ENCODE measurements at regions not wholly inside any gene's neighbourhood (a gene's known extent, or its start where the extent isn't known, plus 50 kb on each side); places are given as distances from the start of the nearest gene placed in this dataset.

GRCh38 chr16:26838931-26839330 lies 227.8 kb upstream of the C16orf82 start:
- no peaks in the 10 kb centered on the region for H3K9me3 ChIP-seq
- H3K4me3 ChIP-seq (ENCODE audit: low read depth, low read length): no peak overlapping the region
- H3K36me3 ChIP-seq: no peaks in the 10 kb centered on the region
- no peaks in the 10 kb centered on the region for H3K27me3 ChIP-seq
- TF ChIP-seq CTCF (IDR thresholded peaks at IDR 0.05; ENCODE audit: low read depth, low read length): no peak
- H3K4me1 ChIP-seq: no peaks in the 10 kb centered on the region
- DNase-seq: no peak

GRCh38 chr16:26840691-26841090 lies 226.0 kb upstream of the C16orf82 start:
- Histone ChIP-seq H3K9me3 (no peaks in the 10 kb centered on the region), H3K4me1 (no peaks in the 10 kb centered on the region), H3K4me3 (ENCODE audit: low read depth, low read length) (no peak overlapping the region), H3K27me3 (no peaks in the 10 kb centered on the region), H3K36me3 (no peaks in the 10 kb centered on the region)
- TF ChIP-seq CTCF (IDR thresholded peaks at IDR 0.05; ENCODE audit: low read depth, low read length): no peak
- no peak for DNase-seq

GRCh38 chr16:26856271-26856670 lies 210.5 kb upstream of the C16orf82 start:
- no peak for TF ChIP-seq CTCF (IDR thresholded peaks at IDR 0.05; ENCODE audit: low read depth, low read length)
- Histone ChIP-seq H3K9me3 (0 out of 2 replicates have a peak, but pooled peaks cover 3% of the 10 kb centered on the region), H3K27me3 (no peaks in the 10 kb centered on the region), H3K4me3 (ENCODE audit: low read depth, low read length) (no peak overlapping the region), H3K4me1 (no peaks in the 10 kb centered on the region), H3K36me3 (no peaks in the 10 kb centered on the region)
- no peak for DNase-seq

GRCh38 chr16:26856791-26857190 lies 209.9 kb upstream of the C16orf82 start:
- TF ChIP-seq CTCF (IDR thresholded peaks at IDR 0.05; ENCODE audit: low read depth, low read length): no peak
- Histone ChIP-seq H3K36me3 (no peaks in the 10 kb centered on the region), H3K4me1 (no peaks in the 10 kb centered on the region), H3K9me3 (0 out of 2 replicates have a peak, but pooled peaks cover 3% of the 10 kb centered on the region), H3K4me3 (ENCODE audit: low read depth, low read length) (no peak overlapping the region), H3K27me3 (no peaks in the 10 kb centered on the region)
- no peak for DNase-seq

GRCh38 chr16:26857371-26857770 lies 209.4 kb upstream of the C16orf82 start:
- Histone ChIP-seq H3K36me3 (no peaks in the 10 kb centered on the region), H3K9me3 (0 out of 2 replicates have a peak, but pooled peaks cover 3% of the 10 kb centered on the region), H3K4me3 (ENCODE audit: low read depth, low read length) (no peak overlapping the region), H3K4me1 (no peaks in the 10 kb centered on the region), H3K27me3 (no peaks in the 10 kb centered on the region)
- DNase-seq: no peak
- no peak for TF ChIP-seq CTCF (IDR thresholded peaks at IDR 0.05; ENCODE audit: low read depth, low read length)

GRCh38 chr16:26860506-26860905 lies 206.2 kb upstream of the C16orf82 start:
- H3K9me3 ChIP-seq: 0 out of 2 replicates have a peak, but pooled peaks cover 3% of the 10 kb centered on the region
- no peaks in the 10 kb centered on the region for H3K27me3 ChIP-seq
- H3K36me3 ChIP-seq: no peaks in the 10 kb centered on the region
- no peak for TF ChIP-seq CTCF (IDR thresholded peaks at IDR 0.05; ENCODE audit: low read depth, low read length)
- DNase-seq: no peak
- H3K4me3 ChIP-seq (ENCODE audit: low read depth, low read length): no peak overlapping the region
- H3K4me1 ChIP-seq: no peaks in the 10 kb centered on the region
